Activated T-cell treated with anti-CD3 and anti-CD28 coated beads, Interleukin-2, amount 50 U/mL, for 1 hour (primary cell): ENCODE measurements at regions not wholly inside any gene's neighbourhood (a gene's known extent, or its start where the extent isn't known, plus 50 kb on each side); places are given as distances from the start of the nearest gene placed in this dataset.

ENCODE experiments used
- DNase-seq: peaks from one replicate; pipeline ENCODE4 v3.0.0-alpha.2; 2020

DNA sequence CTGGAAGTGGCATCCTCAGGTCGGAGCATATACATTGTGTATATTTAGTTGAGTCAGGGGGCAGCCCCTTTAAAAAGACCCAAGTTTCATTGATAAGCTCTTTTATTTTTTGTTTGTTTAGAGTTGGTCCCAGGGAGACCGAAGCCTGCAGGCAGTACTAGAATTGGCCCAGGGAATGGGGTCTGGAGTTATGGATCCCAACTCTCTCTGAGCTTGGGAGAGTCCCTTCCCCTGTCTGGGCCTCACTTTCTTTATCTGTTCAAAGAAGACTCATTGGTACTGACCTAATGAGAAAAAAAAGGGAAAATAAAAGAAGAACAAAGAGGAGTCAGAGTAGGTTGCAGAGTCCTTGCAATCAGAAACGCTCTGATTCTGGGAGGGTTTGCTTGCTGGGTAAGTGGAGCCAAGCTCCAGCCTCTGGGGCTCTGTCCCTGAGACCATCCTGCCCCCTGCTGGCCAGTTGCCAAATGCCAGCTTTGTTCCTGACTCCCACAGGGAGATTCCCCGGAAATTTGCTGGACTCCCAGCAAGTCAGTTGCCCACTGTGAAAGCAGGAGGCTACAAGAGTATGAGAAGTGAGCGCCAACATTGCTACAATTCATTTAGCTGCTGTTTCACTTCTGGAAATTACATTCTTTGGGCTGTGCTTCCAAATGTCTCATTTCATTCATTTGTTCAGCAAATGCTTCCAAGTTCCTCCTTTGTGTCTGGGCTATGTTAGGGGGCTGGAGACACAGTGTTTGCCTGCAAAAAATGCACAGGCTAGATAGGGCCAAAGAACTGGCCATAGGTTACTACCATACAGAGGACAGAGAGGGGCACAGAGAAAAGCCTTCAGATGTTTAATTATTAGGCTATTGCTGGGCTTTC, 156.2 kb downstream of the MELK start:
- DNase-seq, result peak; percentile 66

DNA sequence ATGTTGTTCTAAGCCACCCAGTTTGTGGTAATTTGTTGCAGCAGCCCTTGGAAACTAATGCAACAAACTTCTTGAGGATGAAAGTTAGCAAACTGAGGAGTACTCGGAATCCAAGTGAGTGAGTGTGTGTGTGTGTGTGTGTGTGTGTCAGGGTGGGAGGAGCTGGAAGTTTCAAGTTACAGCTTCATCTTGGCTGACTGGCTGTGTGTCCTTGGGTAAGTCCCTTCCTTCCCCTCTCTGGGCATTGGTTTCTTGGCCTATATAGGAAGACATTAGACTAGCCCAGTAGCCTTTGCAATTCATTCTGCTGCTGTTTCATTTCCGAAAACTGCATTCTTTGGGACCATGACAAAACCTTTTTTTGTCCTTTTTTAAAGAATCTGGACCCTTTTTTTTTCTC, 157.2 kb downstream of the MELK start:
- DNase-seq, result no peak

DNA sequence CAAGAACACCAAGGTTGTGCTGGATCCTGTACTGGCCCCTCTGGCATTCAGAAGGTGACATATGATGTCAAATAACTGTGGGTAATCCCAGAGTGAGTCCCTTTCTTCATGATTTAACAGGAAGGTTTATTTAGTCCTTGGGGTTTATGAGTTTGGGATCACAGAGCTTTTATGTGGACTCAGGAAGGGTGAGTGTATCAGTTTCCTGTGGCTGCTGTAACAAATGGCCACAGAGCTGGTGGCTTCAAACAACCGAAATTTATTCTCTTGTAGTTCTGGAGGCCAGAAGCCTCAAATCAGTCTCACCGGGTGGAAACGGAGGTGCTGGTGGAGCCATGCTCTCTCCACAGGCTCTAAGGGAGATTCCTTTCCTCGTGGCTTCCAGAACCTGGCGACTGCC, 157.7 kb downstream of the MELK start:
- DNase-seq, result no peak

- no peak for DNase-seq
Measured at GRCh38 chr9:36731068-36731956, 158.6 kb downstream of the MELK start.

DNA sequence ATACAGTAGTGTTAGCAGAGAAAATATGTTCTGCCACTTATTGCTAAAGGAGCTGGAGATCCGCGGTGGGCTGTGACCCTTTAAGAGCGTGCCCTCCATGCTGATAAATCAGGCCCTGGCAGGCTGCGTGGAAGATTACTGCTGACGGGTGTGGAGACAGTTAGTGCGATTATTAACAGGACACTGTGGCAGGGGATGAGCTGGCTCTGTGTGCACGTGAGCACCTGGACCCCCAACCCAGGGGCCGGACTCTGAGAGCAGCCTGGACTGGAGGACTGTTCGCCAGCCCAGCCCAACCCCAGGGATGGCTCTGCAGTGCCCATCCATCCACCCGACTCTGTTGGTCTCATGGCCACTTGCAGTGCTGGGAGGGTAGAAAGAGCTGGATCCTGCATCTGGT, 162.0 kb downstream of the MELK start:
- no peak for DNase-seq

DNA sequence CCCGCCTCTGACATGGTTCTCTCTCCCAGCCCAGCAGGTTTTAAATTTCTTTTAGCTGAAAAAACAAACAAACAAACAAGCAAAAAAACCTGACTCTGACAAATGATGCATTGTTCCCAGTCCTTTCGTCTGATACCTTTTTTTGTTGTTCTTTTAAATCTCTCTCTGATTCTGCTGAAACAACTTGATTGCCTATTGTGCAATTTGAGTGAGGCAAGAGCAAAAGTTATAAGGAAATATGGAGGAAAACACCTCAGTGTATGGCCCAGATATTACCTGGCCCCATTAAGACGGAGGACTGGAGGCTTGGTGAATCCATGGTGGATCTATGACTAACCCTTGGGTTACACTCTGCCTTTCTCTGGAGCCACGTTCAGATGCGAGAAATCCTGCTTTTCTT, 164.0 kb downstream of the MELK start:
- DNase-seq, result no peak

GRCh38 chr9:36738318-36738976, 165.8 kb downstream of the MELK start:
- DNase-seq, result no peak

DNA sequence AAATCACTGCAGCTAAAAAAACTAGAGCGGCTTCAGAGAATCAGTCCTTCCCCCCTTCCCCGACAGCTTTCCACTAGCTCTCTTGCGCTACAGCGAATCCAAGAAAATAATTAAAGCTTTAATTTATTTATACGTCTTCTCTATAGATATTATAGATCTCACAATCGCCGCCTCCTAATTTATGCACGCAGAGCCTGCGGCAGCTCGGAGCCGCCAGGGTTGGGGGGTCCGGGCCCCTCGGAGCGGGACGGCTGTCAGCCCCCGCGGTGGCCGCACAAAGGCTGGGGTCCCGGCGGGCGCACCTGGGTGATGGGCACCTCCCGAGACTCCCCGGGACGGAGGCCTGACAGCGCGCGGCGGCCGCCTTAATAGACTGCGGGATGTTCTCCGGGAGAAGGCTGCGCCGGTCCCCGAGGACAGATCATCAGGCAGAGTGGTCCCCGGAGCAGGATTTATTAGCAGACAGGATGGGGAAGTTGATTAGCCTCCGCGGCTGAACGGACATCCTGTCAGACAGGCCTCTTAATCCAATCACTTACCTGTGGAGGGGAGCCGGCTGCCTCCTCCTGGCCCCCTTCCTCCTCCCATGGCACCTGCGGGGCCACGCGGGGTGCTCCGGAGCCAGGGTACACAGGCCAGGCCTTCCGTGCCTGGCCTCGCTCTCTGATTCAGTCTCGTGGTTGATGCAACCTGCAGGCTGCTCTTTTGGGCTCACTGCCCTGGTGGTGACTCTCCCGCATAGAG, 166.8 kb downstream of the MELK start:
- no peak for DNase-seq

DNA sequence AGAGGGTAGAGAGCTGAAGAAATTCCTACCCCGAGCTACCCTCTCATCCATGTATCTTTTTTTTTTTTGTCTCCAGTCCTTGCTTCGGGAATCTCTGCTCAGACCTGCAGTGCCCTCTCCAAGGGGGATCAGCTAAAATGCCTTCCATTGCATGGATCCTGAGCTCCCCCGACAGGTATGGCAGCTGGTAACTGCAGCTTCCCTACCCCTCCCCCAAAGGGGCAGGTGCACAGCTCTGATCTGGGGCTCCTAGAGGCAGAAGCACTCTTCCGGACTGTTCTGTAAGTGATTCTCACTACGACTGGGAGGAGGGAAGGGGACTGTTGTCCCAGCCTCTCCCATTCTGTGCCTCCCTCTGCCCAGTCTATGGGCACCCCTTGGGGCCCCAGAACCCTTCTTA, 169.6 kb downstream of the MELK start:
- DNase-seq, result no peak

DNA sequence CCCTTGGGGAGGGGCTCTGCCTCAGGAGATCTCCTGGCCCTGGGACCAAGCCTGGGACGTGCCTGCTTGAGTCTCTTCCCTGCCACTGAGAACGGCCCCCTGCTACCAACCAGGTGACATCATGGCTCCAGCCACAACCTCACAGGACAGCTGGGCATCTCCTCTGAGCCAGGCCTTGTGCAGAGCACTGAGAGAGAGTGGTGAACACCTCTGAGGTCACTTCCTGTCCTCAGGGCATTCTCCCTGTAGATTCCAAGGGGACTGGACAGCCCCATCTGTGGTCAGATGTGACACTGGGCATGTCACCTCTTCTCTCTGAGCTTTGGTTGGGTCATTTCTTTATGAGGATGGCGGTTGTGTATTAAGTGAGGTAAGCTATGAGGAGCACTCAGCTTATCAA, 172.0 kb downstream of the MELK start:
- DNase-seq, result no peak

DNA sequence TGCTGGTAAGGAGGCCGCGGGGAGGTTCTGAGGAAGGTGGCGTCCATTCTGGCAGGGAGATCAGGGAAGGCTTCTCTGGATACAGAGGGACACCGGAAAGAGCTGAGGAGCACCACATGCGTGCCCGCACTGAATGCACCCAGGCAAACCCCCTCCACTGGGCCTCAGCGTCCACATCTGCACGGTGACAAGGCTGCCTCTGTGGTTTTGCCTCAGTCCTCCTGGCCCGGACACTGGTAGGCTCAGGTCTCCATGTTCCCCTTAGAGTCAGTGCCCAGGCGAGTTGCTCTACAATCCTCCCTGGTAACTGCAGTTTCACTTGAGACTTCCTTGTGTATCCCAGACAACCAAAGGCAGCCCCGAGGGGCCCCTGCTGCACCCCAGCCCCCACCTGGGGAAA, 173.3 kb downstream of the MELK start:
- no peak for DNase-seq

DNA sequence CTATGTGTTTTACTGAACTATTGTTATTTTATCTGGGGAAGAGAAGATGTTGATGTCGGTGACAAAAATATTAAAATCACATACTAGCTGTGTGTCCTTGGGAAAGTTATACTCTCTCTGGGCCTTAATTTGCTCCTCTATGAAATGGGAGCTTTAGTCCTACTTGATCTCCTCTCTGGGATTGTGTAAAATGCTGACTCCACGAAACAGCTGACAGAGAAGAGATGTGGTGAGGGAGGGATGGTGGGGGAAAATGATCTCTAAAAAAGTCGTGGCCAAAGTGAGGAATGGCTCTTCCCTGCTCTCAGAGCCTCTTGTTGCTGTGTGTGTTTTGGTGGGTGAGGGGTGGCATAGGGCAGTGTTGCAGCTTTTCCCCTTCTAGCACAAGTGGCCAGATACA, 173.7 kb downstream of the MELK start:
- DNase-seq, result no peak

DNA sequence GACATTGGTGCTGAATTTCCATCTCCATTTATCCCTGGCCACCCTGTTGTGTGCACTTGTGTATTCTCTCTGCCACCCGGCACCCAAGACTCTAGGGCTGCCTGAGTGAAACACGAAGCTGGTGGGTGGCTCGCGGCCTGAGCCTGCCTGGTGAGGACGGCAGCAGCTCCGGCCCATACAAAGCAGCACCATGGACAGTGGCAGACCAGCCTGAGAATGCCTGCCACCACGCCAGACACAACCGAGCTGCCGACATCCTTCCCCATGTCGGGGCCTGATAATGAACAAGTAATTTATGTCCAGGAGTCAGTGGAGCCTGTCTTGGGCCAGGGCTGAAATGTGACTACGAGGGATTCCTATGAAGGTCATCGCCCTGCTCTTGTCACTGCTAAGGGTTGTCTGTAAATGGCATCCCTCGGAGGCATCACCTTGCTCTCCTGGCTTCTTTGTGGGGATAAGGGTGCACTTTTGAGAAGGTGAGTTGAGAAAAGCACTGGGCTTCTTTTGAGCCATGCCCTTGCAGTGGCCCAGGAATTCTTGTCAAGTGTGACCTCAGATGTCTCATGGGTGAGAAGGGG, 175.7 kb downstream of the MELK start:
- no peak for DNase-seq

- no peak for DNase-seq
Measured at GRCh38 chr9:36749461-36749860, 176.8 kb downstream of the MELK start.

GRCh38 chr9:36750630-36751029, 177.9 kb downstream of the MELK start:
- no peak for DNase-seq

- no peak for DNase-seq
Measured at GRCh38 chr9:36755019-36755418, 182.3 kb downstream of the MELK start.

DNA sequence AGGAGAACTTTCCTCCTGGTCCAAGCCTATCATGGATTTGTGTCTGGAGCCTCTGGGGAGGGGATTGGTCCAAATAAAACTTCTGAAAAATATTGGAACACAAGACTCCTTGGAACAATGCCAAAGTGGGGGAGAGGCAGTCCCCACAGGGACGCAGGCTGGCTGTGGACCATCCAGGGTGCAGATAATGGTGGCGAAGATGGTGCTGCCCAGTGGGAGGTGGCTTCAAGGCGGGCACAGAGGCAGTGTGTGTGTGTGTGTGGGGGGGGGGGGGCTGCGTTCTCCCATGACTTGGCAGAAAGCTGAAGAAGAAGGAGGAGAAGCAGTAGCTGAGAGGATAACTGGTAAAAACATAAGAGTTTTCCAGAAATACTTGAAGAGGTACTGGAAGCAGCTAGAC, 186.4 kb downstream of the MELK start:
- no peak for DNase-seq

DNA sequence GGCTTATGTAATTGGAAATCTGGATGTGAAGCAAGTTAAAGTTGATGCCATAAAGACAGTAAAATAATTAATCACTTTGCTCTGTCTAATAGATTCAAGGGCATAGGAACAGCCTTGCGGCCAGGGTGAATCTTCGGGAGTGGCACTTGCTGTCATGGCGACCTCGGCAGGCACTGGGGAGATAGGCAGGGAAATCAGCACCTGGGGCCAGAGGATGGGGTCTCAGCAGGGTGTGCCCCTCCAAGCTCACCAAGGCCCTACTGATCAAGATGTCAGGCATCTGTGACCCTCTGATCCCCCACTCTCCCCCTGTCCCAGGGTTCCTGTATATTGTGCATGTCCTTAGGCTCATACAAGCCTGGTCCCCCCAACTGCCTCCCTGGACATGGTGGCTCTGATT, 187.3 kb downstream of the MELK start:
- no peak for DNase-seq

GRCh38 chr9:36760667-36761420, 188.1 kb downstream of the MELK start:
- DNase-seq, result no peak

- DNase-seq, result no peak
Measured at GRCh38 chr9:36762958-36763357, 190.3 kb downstream of the MELK start.

DNA sequence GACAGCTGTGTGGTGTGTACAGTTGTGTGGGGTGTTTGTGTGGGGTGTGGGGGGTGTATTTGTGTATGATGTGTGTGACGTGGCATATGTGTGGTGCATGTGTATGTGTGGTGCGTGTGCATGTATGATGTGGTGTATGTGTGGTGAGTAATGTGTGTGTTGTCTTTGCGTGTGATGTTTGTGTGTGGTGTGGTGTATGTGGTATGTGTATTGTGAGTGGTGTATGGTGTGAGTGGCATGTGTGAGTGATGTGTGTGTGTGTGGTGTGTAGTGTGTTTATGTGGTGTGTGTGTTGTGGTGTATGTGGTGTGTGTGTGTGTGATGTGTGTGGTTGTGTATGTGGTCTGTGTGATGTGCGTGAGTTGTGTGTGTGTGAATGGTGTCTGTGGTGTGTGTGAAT, 191.1 kb downstream of the MELK start:
- no peak for DNase-seq
